Central memory CD8-positive, alpha-beta T cell (primary cell): ENCODE measurements at regions not wholly inside any gene's neighbourhood (a gene's known extent, or its start where the extent isn't known, plus 50 kb on each side); places are given as distances from the start of the nearest gene placed in this dataset.
"Not testable (repeated sequence)": the region's sequence is repeated elsewhere in the genome, so short reads cannot be mapped to it uniquely, and the experiment has no call there.

Experiments
- ATAC-seq: fragments of 150-1000 bp; cut with Tn5 transposase; replicated peaks from 2 replicates; pipeline ENCODE4 v1.10.0; 2022; ENCODE audit warnings: mild to moderate bottlenecking, moderate FRiP score, moderate number of reproducible peaks; ENCODE audit not compliant: poor library complexity, severe bottlenecking; ENCODE audit errors: extremely low read depth
- DNase-seq, 2 donors: peaks; one replicate each; pipeline ENCODE4 v3.0.0; 2021; ENCODE audit warnings: low spot score in 2 of 2
- H3K27ac Mint-ChIP-seq: one replicate; pipeline ENCODE4 v1.8.0; 2022; ENCODE audit warnings: low read depth, mild to moderate bottlenecking, moderate library complexity, mixed read lengths
- H3K27me3 Mint-ChIP-seq: one replicate; pipeline ENCODE4 v1.8.0; 2022; ENCODE audit warnings: mixed read lengths
- H3K36me3 Mint-ChIP-seq: one replicate; pipeline ENCODE4 v1.8.0; 2022; ENCODE audit warnings: mild to moderate bottlenecking, moderate library complexity, mixed read lengths; ENCODE audit not compliant: insufficient read depth
- H3K4me1 Mint-ChIP-seq: one replicate; pipeline ENCODE4 v1.8.0; 2022; ENCODE audit warnings: mixed read lengths
- H3K4me3 Mint-ChIP-seq: one replicate; pipeline ENCODE4 v1.8.0; 2022; ENCODE audit warnings: mild to moderate bottlenecking, moderate library complexity, mixed read lengths
- H3K9me3 Mint-ChIP-seq: one replicate; pipeline ENCODE4 v1.8.0; 2022; ENCODE audit warnings: mixed read lengths

GRCh38 chr3:73120710-73121109 is 59.3 kb downstream of the EBLN2 start:
- Mint-ChIP-seq H3K4me1 (no peaks in the 10 kb centered on the region), H3K9me3 (no peaks in the 10 kb centered on the region), H3K4me3 (no peak overlapping the region), H3K36me3 (no peaks in the 10 kb centered on the region), H3K27ac (no peak overlapping the region), H3K27me3 (no peaks in the 10 kb centered on the region)
- DNase-seq (no peak), ATAC-seq (no peak)

DNA sequence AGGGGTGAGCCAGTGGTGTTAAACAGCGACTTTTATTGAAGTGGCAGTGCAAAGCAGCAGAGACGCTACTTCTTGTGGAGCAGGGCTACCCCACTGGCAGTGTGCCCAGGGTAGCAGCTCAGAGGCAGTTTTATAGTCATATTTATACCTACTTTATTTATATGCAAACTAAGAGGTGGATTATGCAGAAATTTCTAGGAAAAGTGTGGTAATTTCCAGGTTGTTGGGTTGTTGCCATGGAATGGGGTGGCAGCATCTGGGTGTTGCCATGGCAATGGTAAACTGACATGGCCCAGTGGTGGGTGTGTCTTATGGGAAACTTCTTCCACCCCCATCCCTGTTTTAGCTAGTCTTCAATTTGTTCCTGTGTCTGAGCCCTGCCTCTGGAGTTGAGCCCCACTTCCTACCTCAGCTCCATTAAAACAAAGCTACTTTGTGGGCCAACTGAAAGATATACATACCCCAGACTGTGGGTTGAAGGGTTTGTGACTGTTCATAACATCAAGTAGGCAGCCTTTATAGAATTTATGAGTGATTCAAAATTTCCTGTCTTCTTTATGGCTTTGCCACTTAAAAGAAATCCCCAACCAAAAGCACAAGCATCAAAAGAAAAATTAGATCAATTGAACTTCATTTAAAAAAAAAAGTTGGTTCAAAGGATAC is 60.3 kb downstream of the EBLN2 start:
- DNase-seq, result no peak
- no peaks in the 10 kb centered on the region for H3K36me3 Mint-ChIP-seq
- H3K9me3 Mint-ChIP-seq, result no peaks in the 10 kb centered on the region
- no peaks in the 10 kb centered on the region for H3K27me3 Mint-ChIP-seq
- H3K4me1 Mint-ChIP-seq, result no peaks in the 10 kb centered on the region
- H3K4me3 Mint-ChIP-seq, result no peak overlapping the region
- ATAC-seq, result no peak
- H3K27ac Mint-ChIP-seq, result no peak overlapping the region

DNA sequence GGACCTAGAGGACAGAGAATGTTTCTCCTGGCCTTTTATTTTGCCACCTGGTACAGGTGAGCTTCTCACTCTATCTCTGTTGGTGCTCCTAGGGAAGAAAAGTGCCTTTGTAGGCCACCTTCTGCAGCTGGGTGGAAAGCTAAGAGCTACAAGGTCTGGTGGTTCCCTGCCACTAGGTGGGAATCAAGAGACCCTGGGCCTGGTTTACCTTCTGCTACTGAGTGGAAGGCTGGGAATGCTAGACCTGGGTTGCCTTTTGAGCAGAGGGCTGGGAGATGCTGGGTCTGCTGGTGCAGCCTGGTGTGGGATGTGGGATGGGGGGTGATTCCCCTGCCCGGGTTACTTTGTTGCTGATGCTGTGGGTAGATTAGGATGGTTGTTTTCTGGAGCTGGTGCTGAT is 72.6 kb downstream of the EBLN2 start:
- Mint-ChIP-seq H3K27ac (no peak overlapping the region), H3K4me1 (no peaks in the 10 kb centered on the region), H3K4me3 (no peak overlapping the region), H3K36me3 (peaks cover 3% of the 10 kb centered on the region), H3K27me3 (peaks cover 56% of the 10 kb centered on the region), H3K9me3 (peaks cover 5% of the 10 kb centered on the region)
- ATAC-seq, result no peak
- DNase-seq, result no peak

DNA sequence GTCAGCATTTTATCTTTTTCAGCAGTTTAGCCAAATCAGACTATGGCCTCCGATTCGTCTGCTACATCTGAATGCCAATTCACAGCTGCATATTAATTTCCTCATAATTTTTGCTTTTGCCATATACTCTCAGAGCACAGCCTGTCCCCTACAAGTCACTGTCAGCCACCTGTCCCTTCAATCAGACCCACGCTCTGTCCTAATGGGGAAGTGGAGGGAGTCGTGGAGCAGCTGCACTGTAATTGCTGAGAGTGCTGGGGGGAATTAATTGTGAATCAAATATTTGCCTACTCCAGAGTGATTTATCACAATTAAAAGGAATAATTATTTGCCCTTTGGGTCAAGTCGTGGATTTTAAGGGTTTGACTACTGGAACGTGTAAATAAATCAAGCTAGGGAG is 75.5 kb downstream of the EBLN2 start:
- Mint-ChIP-seq H3K27me3 (peaks cover 44% of the 10 kb centered on the region), H3K27ac (no peak overlapping the region), H3K4me3 (no peak overlapping the region), H3K36me3 (peaks cover 2% of the 10 kb centered on the region), H3K9me3 (peaks cover 5% of the 10 kb centered on the region), H3K4me1 (no peaks in the 10 kb centered on the region)
- DNase-seq (no peak), ATAC-seq (no peak)

DNA sequence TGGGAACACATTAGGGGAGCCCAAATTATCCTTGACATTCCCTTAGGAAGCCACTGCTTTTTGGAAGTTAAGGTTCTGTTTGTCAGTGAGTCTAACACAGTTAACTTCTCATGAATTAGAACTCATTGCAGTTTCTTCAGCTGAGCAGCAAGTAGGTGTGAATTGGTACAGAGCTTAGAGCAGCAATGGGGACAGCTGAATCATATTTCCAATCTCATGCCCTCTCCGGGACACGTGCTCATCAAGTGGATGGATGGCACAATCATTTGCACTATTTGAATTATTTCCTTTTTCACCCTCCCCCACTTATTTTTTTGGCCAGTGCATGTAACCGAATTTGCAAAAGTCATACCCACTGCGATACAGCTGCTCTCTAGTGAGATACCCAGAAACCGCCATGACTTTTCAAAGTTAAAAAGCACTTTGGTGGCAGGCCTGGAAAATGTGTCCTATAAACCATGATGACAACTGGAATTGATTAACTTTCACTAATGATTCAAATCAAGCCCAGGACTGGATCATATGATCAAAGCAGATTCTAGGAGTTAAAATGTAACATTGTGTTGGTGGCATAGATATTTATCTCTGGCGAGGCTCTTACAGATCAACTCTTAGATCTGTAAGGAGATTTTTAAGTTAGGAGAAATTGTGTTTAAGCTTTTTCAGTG is 76.4 kb downstream of the EBLN2 start:
- DNase-seq (no peak), ATAC-seq (no peak)
- Mint-ChIP-seq H3K4me3 (no peak overlapping the region), H3K9me3 (peaks cover 5% of the 10 kb centered on the region), H3K27me3 (peaks cover 37% of the 10 kb centered on the region), H3K36me3 (peaks cover 2% of the 10 kb centered on the region), H3K4me1 (no peaks in the 10 kb centered on the region), H3K27ac (no peak overlapping the region)

GRCh38 chr3:73140772-73141442 is 79.4 kb downstream of the EBLN2 start:
- H3K9me3 Mint-ChIP-seq, result no peaks in the 10 kb centered on the region
- H3K36me3 Mint-ChIP-seq, result peaks cover 2% of the 10 kb centered on the region
- H3K4me1 Mint-ChIP-seq, result no peaks in the 10 kb centered on the region
- H3K27ac Mint-ChIP-seq, result no peak overlapping the region
- peaks cover 23% of the 10 kb centered on the region for H3K27me3 Mint-ChIP-seq
- no peak overlapping the region for H3K4me3 Mint-ChIP-seq
- no peak for ATAC-seq
- DNase-seq, result no peak

- ATAC-seq (no peak), DNase-seq (no peak)
- peaks cover 22% of the 10 kb centered on the region for H3K27me3 Mint-ChIP-seq
- no peaks in the 10 kb centered on the region for H3K4me1 Mint-ChIP-seq
- H3K9me3 Mint-ChIP-seq, result no peaks in the 10 kb centered on the region
- no peak overlapping the region for H3K27ac Mint-ChIP-seq
- H3K4me3 Mint-ChIP-seq, result no peak overlapping the region
- peaks cover 2% of the 10 kb centered on the region for H3K36me3 Mint-ChIP-seq
Observed at GRCh38 chr3:73141525-73141924, 80.1 kb downstream of the EBLN2 start.

DNA sequence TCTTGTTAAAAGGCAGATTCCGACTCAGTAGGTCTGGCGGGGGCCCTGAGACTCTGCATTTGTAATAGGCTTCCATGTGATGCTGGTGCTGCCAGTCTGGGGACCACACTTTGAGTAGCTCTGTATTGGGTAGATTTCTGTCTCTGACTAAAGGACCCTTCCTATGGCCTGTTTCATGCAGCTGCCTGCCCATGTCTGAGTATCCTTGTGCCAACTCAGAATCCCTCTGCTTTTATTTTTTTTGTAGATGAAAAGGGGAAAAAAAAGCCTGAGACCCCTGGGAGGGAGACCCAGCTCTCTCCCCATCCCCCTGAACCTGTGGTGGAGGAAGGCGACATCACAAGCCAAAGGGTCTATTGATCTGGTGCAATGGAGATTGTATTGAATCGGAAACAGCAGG is 81.9 kb downstream of the EBLN2 start:
- H3K4me3 Mint-ChIP-seq, result no peak overlapping the region
- no peak for DNase-seq
- peaks cover 3% of the 10 kb centered on the region for H3K27me3 Mint-ChIP-seq
- ATAC-seq, result no peak
- H3K9me3 Mint-ChIP-seq, result no peaks in the 10 kb centered on the region
- H3K4me1 Mint-ChIP-seq, result no peaks in the 10 kb centered on the region
- no peak overlapping the region for H3K27ac Mint-ChIP-seq
- peaks cover 2% of the 10 kb centered on the region for H3K36me3 Mint-ChIP-seq

- Mint-ChIP-seq H3K36me3 (peaks cover 2% of the 10 kb centered on the region), H3K27me3 (no peaks in the 10 kb centered on the region), H3K4me3 (no peak overlapping the region), H3K4me1 (no peaks in the 10 kb centered on the region), H3K9me3 (no peaks in the 10 kb centered on the region), H3K27ac (no peak overlapping the region)
- ATAC-seq (no peak), DNase-seq (no peak)
Observed at GRCh38 chr3:73143821-73144237, 82.4 kb downstream of the EBLN2 start.

- Mint-ChIP-seq H3K4me3 (no peak overlapping the region), H3K9me3 (no peaks in the 10 kb centered on the region), H3K27ac (no peak overlapping the region), H3K36me3 (peaks cover 2% of the 10 kb centered on the region), H3K27me3 (no peaks in the 10 kb centered on the region), H3K4me1 (no peaks in the 10 kb centered on the region)
- DNase-seq (no peak), ATAC-seq (no peak)
Observed at GRCh38 chr3:73144276-73144675, 82.8 kb downstream of the EBLN2 start.

DNA sequence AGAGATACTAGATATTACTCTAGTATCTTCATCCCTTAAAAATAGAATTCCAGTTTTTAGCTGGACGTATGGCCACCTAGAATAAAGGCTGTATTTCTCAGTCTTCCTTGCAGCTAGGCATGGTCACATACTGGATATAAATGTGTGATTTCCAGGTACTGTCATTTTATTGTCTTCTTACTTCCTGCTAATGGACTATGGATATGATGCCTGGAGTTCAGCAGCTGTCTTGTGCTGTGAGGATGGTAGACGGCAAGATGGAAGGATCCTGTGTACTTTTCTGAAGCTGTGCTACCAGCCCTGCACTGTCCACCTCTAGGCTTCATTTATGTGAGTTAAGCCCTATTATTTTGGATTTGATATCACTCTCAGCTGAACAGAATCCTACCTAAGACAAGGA is 83.4 kb downstream of the EBLN2 start:
- ATAC-seq (no peak), DNase-seq (no peak)
- H3K27ac Mint-ChIP-seq, result no peak overlapping the region
- no peaks in the 10 kb centered on the region for H3K4me1 Mint-ChIP-seq
- peaks cover 2% of the 10 kb centered on the region for H3K36me3 Mint-ChIP-seq
- peaks cover 5% of the 10 kb centered on the region for H3K27me3 Mint-ChIP-seq
- H3K4me3 Mint-ChIP-seq, result no peak overlapping the region
- no peaks in the 10 kb centered on the region for H3K9me3 Mint-ChIP-seq

- not testable (repeated sequence) for H3K9me3 Mint-ChIP-seq, H3K27ac Mint-ChIP-seq, H3K4me1 Mint-ChIP-seq, H3K36me3 Mint-ChIP-seq, ATAC-seq, H3K4me3 Mint-ChIP-seq, DNase-seq
- peaks cover 10% of the 10 kb centered on the region for H3K27me3 Mint-ChIP-seq
Observed at GRCh38 chr3:73147479-73147878, 86.0 kb downstream of the EBLN2 start.

- no peak overlapping the region for H3K27ac Mint-ChIP-seq
- no peaks in the 10 kb centered on the region for H3K4me1 Mint-ChIP-seq
- no peak overlapping the region for H3K4me3 Mint-ChIP-seq
- DNase-seq, result no peak
- H3K27me3 Mint-ChIP-seq, result peaks cover 10% of the 10 kb centered on the region
- ATAC-seq, result no peak
- no peaks in the 10 kb centered on the region for H3K9me3 Mint-ChIP-seq
- H3K36me3 Mint-ChIP-seq, result no peaks in the 10 kb centered on the region
Observed at GRCh38 chr3:73148206-73148605, 86.7 kb downstream of the EBLN2 start.
